ENCODE measurements at regions not wholly inside any gene's neighbourhood (a gene's known extent, or its start where the extent isn't known, plus 50 kb on each side); places are given as distances from the start of the nearest gene placed in this dataset.
"Not testable (repeated sequence)": the region's sequence is repeated elsewhere in the genome, so short reads cannot be mapped to it uniquely, and the experiment has no call there.

GRCh38 chr1:95668165-95668564, 434.2 kb downstream of the RWDD3 start:
- Histone ChIP-seq H4K20me1 (ENCODE audit: insufficient read depth, low read length) (no peaks in the 10 kb centered on the region), H3K4me3 (replicated peaks in 1 of 3; ENCODE audit: low read depth in 2 of 3, low read length in 3 of 3) (no peak overlapping the region), H3K27me3 (ENCODE audit: control insufficient read depth in 2 of 2, insufficient read depth in 2 of 2, low read length in 2 of 2) (no peaks in the 10 kb centered on the region), H3K79me2 (ENCODE audit: insufficient read depth, low read length) (no peaks in the 10 kb centered on the region), H3K27ac (ENCODE audit: low read depth in 1 of 2, low read length in 2 of 2) (no peak overlapping the region), H2AFZ (ENCODE audit: insufficient read depth, low read depth, low read length, poor library complexity, severe bottlenecking) (no peak overlapping the region), H3K36me3 (replicated peaks in 1 of 2; ENCODE audit: control insufficient read depth in 1 of 2, insufficient read depth in 2 of 2, low read length in 2 of 2) (no peaks in the 10 kb centered on the region), H3K4me1 (ENCODE audit: control insufficient read depth in 1 of 2, insufficient read depth in 2 of 2, low read length in 2 of 2) (no peaks in the 10 kb centered on the region), H3K9ac (ENCODE audit: insufficient read depth, low read length, poor library complexity, severe bottlenecking) (no peak overlapping the region), H3K4me2 (replicated peaks; ENCODE audit: extremely low read depth, low read length, poor library complexity, severe bottlenecking) (no peak overlapping the region), H3K9me3 (replicated peaks in 1 of 2; ENCODE audit: control insufficient read depth in 1 of 2, insufficient read depth in 1 of 2, low read length in 2 of 2) (peaks cover 25 to 42% of the 10 kb centered on the region in 2 donors)
- Mint-ChIP-seq H3K4me1 (no peaks in the 10 kb centered on the region), H3K4me3 (no peak overlapping the region), H3K27ac (no peak overlapping the region), H3K27me3 (ENCODE audit: low read depth in 3 of 3) (no peaks in the 10 kb centered on the region), H3K9me3 (peaks cover 11 to 28% (median 13%) of the 10 kb centered on the region in 7 donors), H3K36me3 (no peaks in the 10 kb centered on the region)
- DNase-seq = no peak
- no peak for TF ChIP-seq CTCF (IDR thresholded peaks at IDR 0.05)
- no CpG with 5 or more reads among the region's 3 CpGs for WGBS (ENCODE audit: insufficient coverage)
- intact Hi-C loops (cut with micrococcal nuclease) = no loop called here

DNA sequence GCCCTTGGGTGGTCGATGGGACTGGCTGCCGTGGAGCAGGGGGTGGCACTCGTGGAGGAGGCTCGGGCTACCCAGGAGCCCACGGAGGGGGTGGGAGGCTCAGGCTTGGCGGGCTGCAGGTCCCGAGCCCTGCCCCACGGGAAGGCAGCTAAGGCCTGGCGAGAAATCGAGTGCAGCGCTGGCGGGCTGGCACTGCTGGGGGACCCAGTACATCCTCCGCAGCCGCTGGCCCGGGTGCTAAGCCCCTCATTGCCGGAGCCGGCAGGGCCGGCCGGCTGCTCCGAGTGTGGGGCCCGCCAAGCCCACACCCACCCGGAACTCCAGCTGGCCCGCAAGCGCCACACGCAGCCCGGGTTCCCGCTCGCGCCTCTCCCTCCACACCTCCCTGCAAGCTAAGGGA, 435.6 kb downstream of the RWDD3 start:
- H3K9ac ChIP-seq (ENCODE audit: insufficient read depth, low read length, poor library complexity, severe bottlenecking); DNase-seq; H3K4me1 ChIP-seq (ENCODE audit: control insufficient read depth in 1 of 2, insufficient read depth in 2 of 2, low read length in 2 of 2); H3K27me3 Mint-ChIP-seq (ENCODE audit: low read depth in 3 of 3); H3K4me3 ChIP-seq (replicated peaks in 1 of 3; ENCODE audit: low read depth in 2 of 3, low read length in 3 of 3); H3K27ac Mint-ChIP-seq; H3K4me3 Mint-ChIP-seq; H3K27ac ChIP-seq (ENCODE audit: low read depth in 1 of 2, low read length in 2 of 2); intact Hi-C loops (cut with micrococcal nuclease); H3K4me1 Mint-ChIP-seq; H3K79me2 ChIP-seq (ENCODE audit: insufficient read depth, low read length); H4K20me1 ChIP-seq (ENCODE audit: insufficient read depth, low read length); H3K36me3 Mint-ChIP-seq; H3K36me3 ChIP-seq (replicated peaks in 1 of 2; ENCODE audit: control insufficient read depth in 1 of 2, insufficient read depth in 2 of 2, low read length in 2 of 2); H3K4me2 ChIP-seq (replicated peaks; ENCODE audit: extremely low read depth, low read length, poor library complexity, severe bottlenecking); H2AFZ ChIP-seq (ENCODE audit: insufficient read depth, low read depth, low read length, poor library complexity, severe bottlenecking); H3K27me3 ChIP-seq (ENCODE audit: control insufficient read depth in 2 of 2, insufficient read depth in 2 of 2, low read length in 2 of 2): not testable (repeated sequence)
- peaks cover 5 to 23% (median 9%) of the 10 kb centered on the region in 7 donors for H3K9me3 Mint-ChIP-seq
- 97% methylated on average over 15 of the region's 29 CpGs for WGBS (ENCODE audit: insufficient coverage)
- peaks cover 14 to 32% of the 10 kb centered on the region in 2 donors for H3K9me3 ChIP-seq (replicated peaks in 1 of 2; ENCODE audit: control insufficient read depth in 1 of 2, insufficient read depth in 1 of 2, low read length in 2 of 2)

All from CD14-positive monocyte (primary cell).